Posterior cingulate gyrus (tissue), 11 donors: ENCODE measurements at regions not wholly inside any gene's neighbourhood (a gene's known extent, or its start where the extent isn't known, plus 50 kb on each side); places are given as distances from the start of the nearest gene placed in this dataset.
"Not testable (repeated sequence)": the region's sequence is repeated elsewhere in the genome, so short reads cannot be mapped to it uniquely, and the experiment has no call there.

Source experiments
- DNase-seq, 10 donors: peaks; one replicate each; pipeline versions ENCODE4 v3.0.0 to v3.0.0-alpha.2; 2020 to 2021; ENCODE audit warnings: mixed read lengths in 3 of 10
- intact Hi-C: fragments of 100-400 bp; cut with DNase I; formaldehyde crosslinking; loops from one replicate; pipeline ENCODE4 v1.15.1; 2023

GRCh38 chr20:26219546-26219945 is 522.9 kb upstream of the ZNF337 start:
- intact Hi-C loops = not testable (repeated sequence)
- peak in 1 of 10 donors; percentile 7 for DNase-seq

GRCh38 chr20:26218301-26218700 is 521.6 kb upstream of the ZNF337 start:
- DNase-seq = no peak
- intact Hi-C loops = no loop called here

GRCh38 chr20:26216025-26216424 is 519.4 kb upstream of the ZNF337 start:
- no peak for DNase-seq
- intact Hi-C loops = no loop called here

DNA sequence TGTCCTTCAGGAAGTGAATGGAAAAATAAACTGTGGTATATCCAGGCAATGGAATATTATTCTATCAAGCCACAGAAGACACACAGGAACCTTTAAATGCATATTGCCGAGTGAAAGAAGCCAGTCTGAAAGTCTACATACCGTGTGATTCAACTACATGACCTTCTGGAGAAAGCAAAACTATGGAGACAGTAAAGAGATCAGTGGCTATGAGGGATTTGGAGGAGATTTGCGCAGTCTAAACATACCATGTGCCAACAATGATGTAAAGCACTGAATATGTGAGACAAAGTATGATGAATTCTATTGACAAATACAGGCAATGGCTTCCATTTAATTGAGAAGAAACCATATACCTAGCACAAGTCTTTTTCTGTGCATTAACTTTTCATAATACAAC is 518.3 kb upstream of the ZNF337 start:
- no peak for DNase-seq
- intact Hi-C loops = no loop called here

GRCh38 chr20:26209171-26209941 is 512.7 kb upstream of the ZNF337 start:
- peak in 4 of 10 donors; percentile 6 to 78 (median 62) for DNase-seq
- intact Hi-C loops = no loop called here

GRCh38 chr20:26208296-26209091 is 511.8 kb upstream of the ZNF337 start:
- DNase-seq = peak in 4 of 10 donors; percentile 6 to 74 (median 45)
- intact Hi-C loops = no loop called here

- intact Hi-C loops = not testable (repeated sequence)
- peak in 3 of 10 donors; percentile 50 to 82 (median 55) for DNase-seq
Measured at GRCh38 chr20:26207967-26208295, 511.3 kb upstream of the ZNF337 start.

DNA sequence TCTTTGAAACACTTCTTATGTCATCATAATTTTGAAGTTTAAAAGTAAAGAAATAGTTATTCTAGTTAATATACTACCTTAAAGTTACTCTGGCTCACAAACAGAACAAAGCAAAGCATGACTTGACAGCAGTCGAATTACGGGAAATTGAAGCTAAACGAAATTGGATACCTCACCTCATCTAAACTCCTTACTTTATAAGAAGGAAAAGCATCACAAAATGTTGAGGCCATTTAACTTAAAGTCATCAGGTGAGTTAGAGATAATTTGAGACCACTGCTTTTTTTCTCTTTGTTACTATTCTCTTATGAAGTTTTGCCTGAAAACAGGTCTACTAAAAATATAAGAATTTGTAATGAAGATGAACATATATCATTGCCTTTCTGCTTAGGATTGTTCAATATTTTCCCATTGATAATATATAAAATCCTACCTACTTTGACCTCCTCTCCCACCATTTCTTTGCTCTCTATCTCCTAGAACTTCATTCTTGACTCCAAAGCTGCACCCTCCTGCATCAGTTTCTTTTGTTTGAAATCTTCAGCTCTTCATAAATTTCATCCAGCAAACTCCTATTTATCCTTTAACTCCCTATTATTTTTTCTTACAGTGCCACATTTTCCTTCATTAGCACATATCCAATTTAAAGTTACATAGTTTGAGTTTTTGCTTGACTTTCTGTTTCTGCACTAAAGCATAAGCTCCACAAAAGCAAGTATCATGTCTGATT is 510.7 kb upstream of the ZNF337 start:
- intact Hi-C loops = no loop called here
- no peak for DNase-seq

- intact Hi-C loops = no loop called here
Measured at GRCh38 chr20:26205350-26205749, 508.7 kb upstream of the ZNF337 start.

GRCh38 chr20:26201026-26201425 is 504.4 kb upstream of the ZNF337 start:
- DNase-seq, intact Hi-C loops: not testable (repeated sequence)

More at GRCh38 chr20:26205350-26205749, 508.7 kb upstream of the ZNF337 start:
- DNase-seq = no peak

GRCh38 chr20:26187329-26187728 is 490.7 kb upstream of the ZNF337 start:
- DNase-seq, intact Hi-C loops: not testable (repeated sequence)

GRCh38 chr20:26183720-26184119 is 487.1 kb upstream of the ZNF337 start:
- DNase-seq, intact Hi-C loops: not testable (repeated sequence)

GRCh38 chr20:26181364-26181763 is 484.7 kb upstream of the ZNF337 start:
- DNase-seq, intact Hi-C loops: not testable (repeated sequence)

DNA sequence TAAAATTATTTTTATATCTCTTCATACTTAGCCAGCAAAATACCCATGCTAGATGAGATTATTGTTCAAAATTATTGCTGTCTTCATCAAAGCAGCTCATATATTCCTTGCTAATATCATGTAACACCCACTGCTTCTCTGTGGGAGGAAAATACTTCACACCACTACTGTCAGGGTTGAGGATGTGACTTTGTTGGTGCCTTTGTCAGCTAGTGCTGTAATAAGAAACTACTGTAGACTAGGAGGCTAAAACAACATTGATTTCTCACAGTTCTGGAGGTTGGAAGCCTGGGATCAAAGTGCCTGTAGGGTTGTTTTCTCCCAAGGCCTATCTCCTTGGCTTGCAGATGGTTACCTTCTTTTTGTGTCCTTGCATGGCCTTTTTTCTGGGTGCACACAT is 475.2 kb upstream of the ZNF337 start:
- DNase-seq, intact Hi-C loops: not testable (repeated sequence)

DNA sequence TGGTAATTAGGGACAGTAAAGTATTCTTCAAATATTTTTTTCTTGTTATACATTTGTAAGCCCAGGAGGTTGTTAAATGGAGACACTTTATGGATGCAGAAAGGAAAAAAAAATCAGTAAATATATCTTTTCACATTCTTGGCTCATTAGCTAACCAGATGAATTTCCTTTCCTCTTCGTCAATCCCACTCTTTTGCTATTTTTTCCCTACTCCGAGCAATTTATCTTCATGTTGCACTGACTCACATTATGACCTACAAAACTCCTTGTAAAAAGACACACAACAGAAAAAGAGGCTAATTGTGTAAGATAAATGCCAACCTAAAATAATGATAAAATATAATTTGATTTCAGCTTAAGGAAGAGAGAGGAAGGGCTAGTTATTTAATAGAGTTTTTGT is 472.9 kb upstream of the ZNF337 start:
- intact Hi-C loops = no loop called here

DNA sequence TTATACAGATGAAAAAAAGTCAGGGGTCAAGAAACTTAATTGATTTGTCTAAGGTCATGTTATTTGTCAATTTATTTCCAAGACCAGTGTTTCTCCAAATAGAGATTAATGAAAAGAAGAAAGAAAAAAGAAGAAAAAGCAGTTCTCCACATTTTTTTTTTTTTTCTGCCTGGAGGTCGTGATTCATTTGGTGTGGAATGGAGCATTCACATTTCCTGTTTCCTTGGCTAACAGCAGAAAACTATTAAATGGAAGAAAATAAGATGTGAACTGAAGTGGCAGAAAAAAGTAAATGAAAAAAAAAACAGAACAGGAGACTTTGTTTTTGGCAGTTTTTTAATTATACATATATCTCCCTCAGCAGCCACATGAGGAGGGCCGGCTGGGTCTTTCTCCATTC is 470.8 kb upstream of the ZNF337 start:
- intact Hi-C loops = no loop called here
- no peak for DNase-seq

More for the DNA sequence above, 472.9 kb upstream of the ZNF337 start:
- no peak for DNase-seq

DNA sequence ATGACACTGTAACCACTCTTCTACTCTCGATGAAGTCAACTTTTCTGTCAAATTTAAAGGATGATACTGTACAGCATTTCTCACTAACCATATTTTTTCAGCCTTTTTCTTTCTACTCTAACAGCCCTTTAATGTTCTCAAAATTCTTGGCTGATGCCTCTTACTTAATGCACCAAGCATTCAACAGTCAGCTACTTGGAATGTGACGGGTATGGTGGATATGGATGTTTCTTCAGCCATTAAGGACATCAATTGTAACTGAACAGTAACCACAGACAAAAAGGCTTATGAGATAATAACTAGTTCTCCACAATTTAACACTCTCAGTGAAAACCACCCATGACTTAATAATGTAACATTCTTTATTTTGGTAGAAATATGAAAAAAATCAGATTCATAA is 467.2 kb upstream of the ZNF337 start:
- intact Hi-C loops = no loop called here
- no peak for DNase-seq

DNA sequence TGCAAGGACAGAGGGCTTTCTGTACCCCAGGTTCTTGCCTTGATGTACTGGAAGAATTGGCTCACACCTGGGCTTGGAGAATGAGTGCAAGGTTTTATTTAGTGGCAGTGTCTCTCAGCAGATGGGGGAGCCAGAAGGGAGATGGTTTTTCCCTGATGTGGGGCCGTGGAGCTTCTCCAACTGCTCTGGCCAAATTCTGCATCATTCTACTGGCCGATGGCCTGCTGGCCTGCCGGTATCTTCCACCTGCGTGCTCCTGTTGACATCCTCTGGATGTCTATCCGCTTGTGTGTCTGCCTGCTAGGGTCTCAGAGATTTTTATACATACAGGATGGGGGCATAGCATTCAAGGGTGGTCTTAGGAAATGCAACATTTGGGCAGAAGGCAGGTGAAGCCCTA is 466.5 kb upstream of the ZNF337 start:
- peak in 1 of 10 donors; percentile 15 for DNase-seq
- intact Hi-C loops = not testable (repeated sequence)

DNA sequence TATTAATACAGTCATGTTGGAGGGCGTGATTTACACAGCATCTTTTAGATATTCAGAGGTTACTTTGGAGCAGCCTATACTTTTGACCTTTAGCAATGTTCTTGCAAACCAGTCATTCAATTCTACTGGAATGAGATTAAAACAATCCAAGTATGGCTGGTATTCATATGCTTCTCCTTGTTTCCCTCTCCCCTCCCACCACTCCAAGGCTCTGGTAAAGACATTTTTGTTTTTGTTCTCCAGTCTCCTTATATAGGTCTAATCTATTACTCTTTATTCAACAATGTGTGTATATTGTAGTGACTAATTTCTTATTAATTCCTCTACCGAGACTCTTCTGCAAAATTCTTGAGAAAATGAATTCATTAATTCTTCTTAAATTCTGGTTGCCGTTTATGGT is 465.1 kb upstream of the ZNF337 start:
- intact Hi-C loops = not testable (repeated sequence)

DNA sequence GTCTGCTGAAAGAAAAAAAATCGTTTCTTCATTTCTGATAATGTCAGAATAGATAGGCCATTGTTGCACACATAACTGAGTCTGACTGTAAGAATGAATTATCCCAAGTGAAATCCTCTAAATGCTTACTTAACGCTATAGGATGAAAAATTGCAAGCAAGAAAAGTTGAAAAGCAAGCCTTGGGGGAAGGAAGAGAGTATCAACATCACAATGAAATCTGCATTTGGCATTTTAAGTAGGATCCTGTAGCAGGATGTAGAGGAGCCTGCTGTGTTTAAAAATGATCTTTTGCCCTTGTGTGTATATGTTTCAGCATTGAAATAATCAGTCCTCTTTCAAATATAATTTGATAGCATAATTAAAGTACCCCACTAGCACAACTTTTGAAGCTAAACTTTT is 464.3 kb upstream of the ZNF337 start:
- intact Hi-C loops = not testable (repeated sequence)

More for the DNA sequence above, 465.1 kb upstream of the ZNF337 start:
- not testable (repeated sequence) for DNase-seq

GRCh38 chr20:26154224-26154623 is 457.6 kb upstream of the ZNF337 start:
- no peak for DNase-seq
- intact Hi-C loops = no loop called here

More for the DNA sequence above, 464.3 kb upstream of the ZNF337 start:
- DNase-seq = not testable (repeated sequence)
